ENCODE measurements at regions not wholly inside any gene's neighbourhood (a gene's known extent, or its start where the extent isn't known, plus 50 kb on each side); places are given as distances from the start of the nearest gene placed in this dataset.

DNA sequence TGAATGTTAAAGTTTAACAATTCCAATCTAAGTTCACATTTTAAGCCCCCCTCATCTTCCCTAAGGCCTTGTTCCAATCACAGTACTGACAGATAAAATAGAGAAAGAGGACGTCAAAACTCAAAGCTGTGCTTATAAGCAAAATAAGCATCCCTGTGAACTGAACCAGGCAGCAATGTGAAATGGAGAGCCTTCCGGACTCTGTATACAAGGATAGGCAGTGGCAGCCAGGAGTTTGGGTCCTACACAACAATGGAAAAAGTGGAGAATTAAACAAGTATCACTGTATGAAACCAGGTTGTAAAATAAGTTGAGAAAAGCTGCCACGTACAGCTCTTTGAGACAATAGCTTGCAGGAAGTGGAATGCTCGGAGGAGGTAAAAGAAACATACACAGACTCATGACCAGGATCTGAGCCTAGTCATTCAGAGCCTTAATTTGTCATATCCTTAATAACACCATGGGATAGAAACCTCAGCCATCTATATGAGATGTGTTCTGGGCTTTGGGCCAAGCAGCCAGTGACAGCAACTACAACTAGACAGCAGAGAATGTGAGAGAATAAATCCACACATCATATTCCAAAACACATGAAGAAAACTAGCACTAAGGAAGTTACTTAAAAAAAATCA is 55.2 kb upstream of the PALMD start:
- Histone ChIP-seq H3K27me3 (no peaks in the 10 kb centered on the region), H3K27ac (no peak overlapping the region), H3K4me3 (no peak overlapping the region), H3K4me1 (no peaks in the 10 kb centered on the region), H3K4me2 (no peak overlapping the region), H4K20me1 (no peaks in the 10 kb centered on the region), H3K9me3 (no peaks in the 10 kb centered on the region), H3K9ac (no peak overlapping the region), H3K36me3 (no peaks in the 10 kb centered on the region)
- TF ChIP-seq Cebpa-rat (IDR thresholded peaks at IDR 0.05): no peak

DNA sequence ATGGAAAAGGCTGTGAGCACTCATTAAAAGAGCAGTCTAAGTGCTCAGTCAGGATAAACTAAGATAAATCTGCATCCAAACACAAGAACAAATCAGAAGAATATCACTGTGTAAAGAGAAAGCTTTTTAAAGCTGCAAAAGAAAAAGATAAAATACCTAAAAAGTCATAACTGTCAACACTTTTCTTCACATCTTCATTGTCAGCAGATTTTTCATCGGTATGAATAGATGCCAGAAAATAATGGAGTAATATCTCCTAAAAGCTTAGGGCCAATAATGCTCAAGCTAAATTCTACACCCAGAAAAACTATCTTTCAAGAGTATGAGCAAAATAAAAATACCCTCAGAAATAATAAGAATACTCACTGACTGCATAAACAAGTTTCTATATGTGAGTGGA is 54.0 kb upstream of the PALMD start:
- no peaks in the 10 kb centered on the region for H3K4me1 ChIP-seq

DNA sequence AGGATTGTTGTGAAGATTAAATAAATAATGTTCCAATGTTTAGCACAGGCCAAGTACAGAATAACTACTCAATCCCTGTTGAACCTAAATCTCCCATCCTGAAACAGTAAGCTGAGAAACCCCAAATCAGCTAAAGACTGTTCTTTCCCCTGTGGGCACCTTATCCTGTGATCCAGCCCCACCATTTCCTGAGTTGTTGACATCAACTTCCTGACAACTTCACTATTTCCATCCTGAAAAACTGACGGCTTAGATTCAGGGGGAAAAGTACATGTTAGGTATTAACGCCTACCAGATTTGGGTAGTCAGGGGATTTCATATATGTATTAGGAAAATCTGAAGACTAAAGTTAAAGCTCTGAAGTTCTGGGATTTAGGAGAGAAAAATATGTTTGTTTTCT is 51.7 kb upstream of the PALMD start:
- Histone ChIP-seq H3K9ac (no peak overlapping the region), H4K20me1 (no peaks in the 10 kb centered on the region), H3K4me1 (no peaks in the 10 kb centered on the region), H3K36me3 (no peaks in the 10 kb centered on the region), H3K4me3 (no peak overlapping the region), H3K27ac (no peak overlapping the region), H3K9me3 (no peaks in the 10 kb centered on the region), H3K27me3 (no peaks in the 10 kb centered on the region), H3K4me2 (no peak overlapping the region)
- no peak for TF ChIP-seq Cebpa-rat (IDR thresholded peaks at IDR 0.05)

More for the DNA sequence above, 54.0 kb upstream of the PALMD start:
- Histone ChIP-seq H3K27me3 (no peaks in the 10 kb centered on the region), H3K27ac (no peak overlapping the region), H4K20me1 (no peaks in the 10 kb centered on the region), H3K4me3 (no peak overlapping the region), H3K9me3 (no peaks in the 10 kb centered on the region), H3K36me3 (no peaks in the 10 kb centered on the region), H3K9ac (no peak overlapping the region), H3K4me2 (no peak overlapping the region)
- no peak for TF ChIP-seq Cebpa-rat (IDR thresholded peaks at IDR 0.05)

DNA sequence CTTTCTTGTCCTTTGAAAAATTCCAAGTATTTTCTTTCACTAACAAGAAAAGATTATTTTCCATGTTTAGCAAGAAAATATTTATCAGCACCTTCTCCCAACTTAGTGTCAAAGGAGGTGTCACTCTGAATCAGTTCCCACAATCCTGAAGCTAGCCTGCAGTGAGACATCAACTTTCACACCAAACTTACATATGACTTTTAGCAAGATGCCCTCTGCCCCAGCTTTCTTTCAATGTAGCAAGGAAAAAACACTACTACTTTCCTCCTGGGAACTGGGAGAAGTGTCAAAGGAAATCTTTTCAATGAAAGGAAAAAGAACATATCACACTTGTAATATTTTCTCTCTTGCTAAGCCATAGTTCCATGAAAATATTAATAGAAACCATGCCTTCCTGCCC is 50.9 kb upstream of the PALMD start:
- H3K27ac ChIP-seq: no peak overlapping the region
- no peak overlapping the region for H3K4me3 ChIP-seq
- no peaks in the 10 kb centered on the region for H4K20me1 ChIP-seq
- H3K4me1 ChIP-seq: no peaks in the 10 kb centered on the region
- no peaks in the 10 kb centered on the region for H3K36me3 ChIP-seq
- H3K9ac ChIP-seq: no peak overlapping the region
- H3K27me3 ChIP-seq: no peaks in the 10 kb centered on the region
- TF ChIP-seq Cebpa-rat (IDR thresholded peaks at IDR 0.05): no peak
- no peak overlapping the region for H3K4me2 ChIP-seq
- H3K9me3 ChIP-seq: no peaks in the 10 kb centered on the region

DNA sequence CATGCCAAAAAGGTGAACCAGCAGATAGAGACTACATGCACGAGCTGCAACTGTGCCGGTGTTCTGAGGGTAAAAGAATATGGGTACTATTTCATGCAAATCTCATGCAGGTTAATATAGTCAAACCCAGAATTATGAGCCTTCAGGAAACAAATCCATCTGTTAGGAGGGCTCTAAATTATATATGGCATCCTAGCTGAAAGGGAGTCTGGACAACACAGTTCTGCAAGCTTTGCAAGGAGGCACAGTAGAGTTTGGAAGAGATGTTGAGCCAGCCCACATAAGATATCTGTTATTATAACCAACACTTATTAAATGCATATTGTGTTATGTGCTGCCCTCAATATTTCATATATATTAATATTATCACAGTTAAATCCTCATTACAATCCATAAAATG is 50.5 kb upstream of the PALMD start:
- TF ChIP-seq Cebpa-rat (IDR thresholded peaks at IDR 0.05): no peak
- no peak overlapping the region for H3K4me3 ChIP-seq
- H4K20me1 ChIP-seq: no peaks in the 10 kb centered on the region

More for the DNA sequence above, 50.5 kb upstream of the PALMD start:
- no peak overlapping the region for H3K27ac ChIP-seq
- no peaks in the 10 kb centered on the region for H3K27me3 ChIP-seq
- no peak overlapping the region for H3K9ac ChIP-seq
- H3K9me3 ChIP-seq: no peaks in the 10 kb centered on the region
- H3K4me2 ChIP-seq: no peak overlapping the region
- H3K4me1 ChIP-seq: no peaks in the 10 kb centered on the region
- H3K36me3 ChIP-seq: no peaks in the 10 kb centered on the region
